Panc1 (cell line): ENCODE measurements at regions not wholly inside any gene's neighbourhood (a gene's known extent, or its start where the extent isn't known, plus 50 kb on each side); places are given as distances from the start of the nearest gene placed in this dataset.

Experiments
- ATAC-seq: fragments of 200-7000 bp; cut with Tn5 transposase; 2 replicates; pipeline ENCODE4 v1.9.1; 2020; ENCODE audit warnings: mild to moderate bottlenecking, moderate library complexity
- BruUV-seq: library from RNA; stranded (reverse); fragments of 400-500 nt; replicated peaks from 2 replicates; lab custom pipeline; 2021; lab: Mats Ljungman, UMichigan
- CTCF ChIA-PET: fragments of 300-600 bp; sonication (Branson Sonifier 250); formaldehyde crosslinking; loops from one replicate; lab custom pipeline; 2022; ENCODE audit warnings: antibody characterized with exemption; lab: Charles Lee
- POLR2A ChIA-PET: fragments of 300-600 bp; sonication (Branson Sonifier 250); formaldehyde crosslinking; loops from one replicate; lab custom pipeline; 2022; ENCODE audit warnings: antibody characterized with exemption; lab: Charles Lee
- DNase-seq: peaks from one replicate; pipeline ENCODE4 v3.0.0-alpha.2; 2010; ENCODE audit warnings: low read depth, low spot score
- H3K27ac ChIP-seq: 2 replicates; pipeline ENCODE4 v1.5.1; 2011; ENCODE audit warnings: mild to moderate bottlenecking, low read length, inconsistent platforms
- H3K27me3 ChIP-seq: fragments of 200-500 bp; sonication (Bioruptor generic); 2 replicates; pipeline ENCODE4 v1.6.0; 2014; ENCODE audit warnings: low read length, inconsistent platforms; ENCODE audit not compliant: control insufficient read depth, insufficient read depth
- H3K36me3 ChIP-seq: fragments of 200-500 bp; sonication (Bioruptor generic); 2 replicates; pipeline ENCODE4 v1.5.1; 2014; ENCODE audit warnings: inconsistent platforms, mild to moderate bottlenecking, low read length, moderate library complexity; ENCODE audit not compliant: control insufficient read depth, insufficient read depth
- H3K4me1 ChIP-seq: 2 replicates; pipeline ENCODE4 v1.5.1; 2011; ENCODE audit warnings: inconsistent platforms, mild to moderate bottlenecking, low read length, moderate library complexity; ENCODE audit not compliant: control insufficient read depth, insufficient read depth
- H3K4me3 ChIP-seq, 2 experiments: 2 replicates each; pipeline ENCODE4 v1.5.1; 2011 to 2012; ENCODE audit warnings: low read depth in 2 of 2, low read length in 2 of 2, mild to moderate bottlenecking in 2 of 2, inconsistent platforms in 1 of 2, moderate library complexity in 1 of 2
- H3K9me3 ChIP-seq: fragments of 200-500 bp; sonication (Bioruptor generic); 2 replicates; pipeline ENCODE4 v1.5.1; 2014; ENCODE audit warnings: low read depth, mild to moderate bottlenecking, inconsistent platforms, low read length, moderate library complexity; ENCODE audit not compliant: control insufficient read depth, insufficient read depth
- POLR2AphosphoS5 ChIP-seq: IDR thresholded peaks from 2 replicates; pipeline ENCODE4 v1.6.1; 2012; ENCODE audit warnings: mild to moderate bottlenecking, low read depth, low read length, moderate library complexity
- SIN3A ChIP-seq: IDR thresholded peaks from 2 replicates; pipeline ENCODE4 v1.6.1; 2012; ENCODE audit warnings: low read depth, mild to moderate bottlenecking, low read length, moderate library complexity, borderline replicate concordance; ENCODE audit not compliant: insufficient read depth
- TCF7L2 ChIP-seq: IDR thresholded peaks from 2 replicates; pipeline ENCODE4 v1.6.1; 2011; ENCODE audit warnings: mild to moderate bottlenecking, low read depth, low read length, inconsistent platforms
- in situ Hi-C: cut with HindIII; loops from 2 replicates; pipeline ENCODE4 v1.10.0; 2016; ENCODE audit warnings: low sequenced_read_pairs, low pct_unique_long_range_greater_than_20kb
- intact Hi-C: fragments of 100-400 bp; cut with micrococcal nuclease; formaldehyde crosslinking; loops from one replicate; pipeline ENCODE4 v1.10.0; 2022; ENCODE audit not compliant: unreplicated experiment
- TF ChIP-seq, protein P1 (sequence below), 2 experiments: IDR thresholded peaks; 2 replicates each; pipeline ENCODE4 v1.6.1; 2011 to 2012; ENCODE audit warnings: low read depth in 2 of 2, control low read depth in 1 of 2, low read length in 1 of 2, mild to moderate bottlenecking in 1 of 2, moderate library complexity in 1 of 2; ENCODE audit not compliant: insufficient read depth in 1 of 2
- TF ChIP-seq, protein P2 (sequence below): fragments of 450-650 bp; IDR thresholded peaks from 2 replicates; pipeline ENCODE4 v1.5.1; 2017; ENCODE audit warnings: mild to moderate bottlenecking

DNA sequence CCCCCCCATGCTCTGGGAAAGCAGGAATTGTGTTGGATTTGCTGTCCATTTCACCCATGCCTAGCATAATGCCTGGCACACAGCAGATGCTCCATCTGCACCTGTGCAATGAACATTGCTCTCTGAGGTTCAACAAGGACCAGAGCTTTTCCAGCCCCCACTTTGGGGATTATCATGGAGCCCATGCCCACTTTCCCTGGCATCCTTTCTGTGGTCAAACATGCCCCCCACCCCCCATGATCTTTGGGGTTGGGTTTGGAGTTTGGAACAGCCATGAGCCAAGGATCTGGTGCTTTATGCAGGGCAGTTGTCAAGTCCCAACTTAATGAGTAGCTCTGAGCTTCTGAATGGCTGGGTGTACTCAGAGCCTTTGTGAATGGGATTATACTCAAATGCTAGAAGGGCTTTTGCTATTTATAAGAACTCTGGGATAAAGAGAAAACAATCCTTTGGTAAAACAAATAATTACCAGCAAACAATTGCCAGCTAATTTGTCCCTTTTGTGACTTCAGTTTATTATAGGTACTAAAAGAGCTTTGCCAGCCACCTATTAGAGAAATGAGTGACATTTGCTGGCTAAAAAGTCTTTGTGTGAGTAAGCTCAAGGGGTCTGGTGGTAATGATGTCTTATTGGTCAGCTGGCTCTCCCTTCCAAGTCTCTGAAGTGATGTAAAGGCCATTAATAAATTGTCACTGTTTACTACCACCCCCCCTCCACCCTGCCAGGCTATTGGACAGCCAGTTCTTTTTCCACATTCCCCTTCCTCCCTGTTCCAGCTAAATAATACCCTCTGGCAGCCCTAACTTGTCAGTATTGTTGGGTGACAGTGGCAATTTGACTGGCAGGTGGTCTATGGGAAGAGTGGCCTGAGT is 182.3 kb downstream of the MACROH2A1 start:
- no TSS peak for BruUV-seq
- in situ Hi-C loops (no loop called here), intact Hi-C loops (no loop called here)
- DNase-seq, result no peak
- no peaks in the 10 kb centered on the region for H3K9me3 ChIP-seq
- no peak overlapping the region for H3K27ac ChIP-seq
- POLR2A ChIA-PET, result interaction anchor here (0.6 kb wide), 1 partner anchor 296 kb away, joined by 5 read pairs; no protein-coding TSS in a partner anchor
- no peaks in the 10 kb centered on the region for H3K27me3 ChIP-seq
- H3K4me1 ChIP-seq, result no peaks in the 10 kb centered on the region
- TF ChIP-seq, protein P1, sequence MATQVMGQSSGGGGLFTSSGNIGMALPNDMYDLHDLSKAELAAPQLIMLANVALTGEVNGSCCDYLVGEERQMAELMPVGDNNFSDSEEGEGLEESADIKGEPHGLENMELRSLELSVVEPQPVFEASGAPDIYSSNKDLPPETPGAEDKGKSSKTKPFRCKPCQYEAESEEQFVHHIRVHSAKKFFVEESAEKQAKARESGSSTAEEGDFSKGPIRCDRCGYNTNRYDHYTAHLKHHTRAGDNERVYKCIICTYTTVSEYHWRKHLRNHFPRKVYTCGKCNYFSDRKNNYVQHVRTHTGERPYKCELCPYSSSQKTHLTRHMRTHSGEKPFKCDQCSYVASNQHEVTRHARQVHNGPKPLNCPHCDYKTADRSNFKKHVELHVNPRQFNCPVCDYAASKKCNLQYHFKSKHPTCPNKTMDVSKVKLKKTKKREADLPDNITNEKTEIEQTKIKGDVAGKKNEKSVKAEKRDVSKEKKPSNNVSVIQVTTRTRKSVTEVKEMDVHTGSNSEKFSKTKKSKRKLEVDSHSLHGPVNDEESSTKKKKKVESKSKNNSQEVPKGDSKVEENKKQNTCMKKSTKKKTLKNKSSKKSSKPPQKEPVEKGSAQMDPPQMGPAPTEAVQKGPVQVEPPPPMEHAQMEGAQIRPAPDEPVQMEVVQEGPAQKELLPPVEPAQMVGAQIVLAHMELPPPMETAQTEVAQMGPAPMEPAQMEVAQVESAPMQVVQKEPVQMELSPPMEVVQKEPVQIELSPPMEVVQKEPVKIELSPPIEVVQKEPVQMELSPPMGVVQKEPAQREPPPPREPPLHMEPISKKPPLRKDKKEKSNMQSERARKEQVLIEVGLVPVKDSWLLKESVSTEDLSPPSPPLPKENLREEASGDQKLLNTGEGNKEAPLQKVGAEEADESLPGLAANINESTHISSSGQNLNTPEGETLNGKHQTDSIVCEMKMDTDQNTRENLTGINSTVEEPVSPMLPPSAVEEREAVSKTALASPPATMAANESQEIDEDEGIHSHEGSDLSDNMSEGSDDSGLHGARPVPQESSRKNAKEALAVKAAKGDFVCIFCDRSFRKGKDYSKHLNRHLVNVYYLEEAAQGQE (IDR thresholded peaks at IDR 0.05; ENCODE audit: insufficient read depth in 1 of 2, low read depth in 2 of 2, low read length in 1 of 2), result no peak
- TF ChIP-seq, protein P2, sequence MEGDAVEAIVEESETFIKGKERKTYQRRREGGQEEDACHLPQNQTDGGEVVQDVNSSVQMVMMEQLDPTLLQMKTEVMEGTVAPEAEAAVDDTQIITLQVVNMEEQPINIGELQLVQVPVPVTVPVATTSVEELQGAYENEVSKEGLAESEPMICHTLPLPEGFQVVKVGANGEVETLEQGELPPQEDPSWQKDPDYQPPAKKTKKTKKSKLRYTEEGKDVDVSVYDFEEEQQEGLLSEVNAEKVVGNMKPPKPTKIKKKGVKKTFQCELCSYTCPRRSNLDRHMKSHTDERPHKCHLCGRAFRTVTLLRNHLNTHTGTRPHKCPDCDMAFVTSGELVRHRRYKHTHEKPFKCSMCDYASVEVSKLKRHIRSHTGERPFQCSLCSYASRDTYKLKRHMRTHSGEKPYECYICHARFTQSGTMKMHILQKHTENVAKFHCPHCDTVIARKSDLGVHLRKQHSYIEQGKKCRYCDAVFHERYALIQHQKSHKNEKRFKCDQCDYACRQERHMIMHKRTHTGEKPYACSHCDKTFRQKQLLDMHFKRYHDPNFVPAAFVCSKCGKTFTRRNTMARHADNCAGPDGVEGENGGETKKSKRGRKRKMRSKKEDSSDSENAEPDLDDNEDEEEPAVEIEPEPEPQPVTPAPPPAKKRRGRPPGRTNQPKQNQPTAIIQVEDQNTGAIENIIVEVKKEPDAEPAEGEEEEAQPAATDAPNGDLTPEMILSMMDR, result no peak
- no peak for TF ChIP-seq SIN3A
- no peak for TF ChIP-seq POLR2AphosphoS5
- TF ChIP-seq TCF7L2, result no peak
- no peak overlapping the region for H3K4me3 ChIP-seq
- ATAC-seq, result no peak
- no peaks in the 10 kb centered on the region for H3K36me3 ChIP-seq
- CTCF ChIA-PET, result interaction anchor here (0.5 to 1.2 kb wide), 2 partner anchors 18 to 309 kb away, joined by 3 read pairs; no protein-coding TSS in a partner anchor

DNA sequence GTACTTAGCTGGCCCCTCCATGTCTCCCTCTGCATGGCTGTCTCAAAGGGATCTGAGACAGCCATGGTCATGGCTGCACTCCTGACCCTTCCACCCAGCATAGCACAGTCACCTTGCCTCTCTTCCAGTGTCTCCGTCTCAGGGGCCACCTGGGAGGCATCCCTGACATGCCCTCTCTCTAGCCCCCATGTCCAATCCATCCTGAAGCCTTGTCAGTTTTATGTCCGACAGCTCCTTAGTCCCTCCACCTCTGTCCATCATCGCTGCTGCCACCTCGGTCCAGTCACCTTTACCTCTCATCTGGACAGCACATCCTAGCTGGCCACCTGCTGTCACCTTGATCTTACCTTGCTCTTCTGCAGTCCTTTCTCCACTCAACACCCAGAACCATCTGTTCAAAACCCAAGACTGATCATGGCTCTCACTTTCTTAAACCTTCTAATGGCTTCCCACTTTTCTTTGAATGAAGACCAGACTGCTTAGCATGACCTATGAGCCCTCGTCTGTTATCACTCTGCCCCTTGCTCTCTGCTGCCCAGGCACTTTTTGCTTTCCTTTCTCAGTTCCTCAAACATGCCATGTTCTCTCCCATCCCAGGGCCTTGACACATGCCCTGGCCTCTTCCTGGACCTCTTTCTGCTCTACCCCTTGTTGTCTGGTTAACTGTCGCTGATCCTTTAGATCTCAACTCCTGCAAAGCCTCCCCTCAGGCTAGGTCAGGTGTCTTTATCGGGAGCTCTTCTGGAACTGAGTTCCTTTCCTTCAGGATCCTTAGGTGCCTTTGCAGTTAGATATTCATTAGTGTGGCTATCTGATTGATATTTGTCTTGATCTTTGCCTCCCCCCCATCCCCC is 181.8 kb upstream of the PITX1 start:
- Histone ChIP-seq H3K36me3 (no peaks in the 10 kb centered on the region), H3K4me3 (no peak overlapping the region), H3K27me3 (no peaks in the 10 kb centered on the region), H3K27ac (no peak overlapping the region), H3K9me3 (no peaks in the 10 kb centered on the region), H3K4me1 (no peaks in the 10 kb centered on the region)
- in situ Hi-C loops (no loop called here), intact Hi-C loops (no loop called here)
- ChIA-PET CTCF (interaction anchor here (0.5 to 1.2 kb wide), 2 partner anchors 19 to 308 kb away, joined by 3 read pairs; no protein-coding TSS in a partner anchor), POLR2A (no interaction called here)
- no peak for TF ChIP-seq POLR2AphosphoS5
- TF ChIP-seq, protein P2, result no peak
- TF ChIP-seq SIN3A, result no peak
- TF ChIP-seq TCF7L2, result no peak
- TF ChIP-seq, protein P1 (IDR thresholded peaks at IDR 0.05; ENCODE audit: insufficient read depth in 1 of 2, low read depth in 2 of 2, low read length in 1 of 2), result no peak
- BruUV-seq, result no TSS peak
- DNase-seq (no peak), ATAC-seq (no peak)
